HCT116 (cell line): ENCODE measurements at regions not wholly inside any gene's neighbourhood (a gene's known extent, or its start where the extent isn't known, plus 50 kb on each side); places are given as distances from the start of the nearest gene placed in this dataset.

Source experiments
- ATF3 ChIP-seq: IDR thresholded peaks from 2 replicates; pipeline ENCODE4 v1.6.1; 2012
- CEBPB ChIP-seq: IDR thresholded peaks from 2 replicates; pipeline ENCODE4 v1.6.1; 2012; ENCODE audit warnings: low read depth
- CTCF ChIP-seq, 3 experiments: fragments of 200-600 bp in 1 of 3; sonication (generic) in 1 of 3; IDR thresholded peaks in 2 of 3; conservative IDR thresholded peaks in 1 of 3; 2 replicates each; pipeline ENCODE4 v1.5.1; 2012 to 2017; ENCODE audit warnings: low read depth in 2 of 3, low read length in 2 of 3, antibody characterized with exemption in 1 of 3, borderline replicate concordance in 1 of 3, control low read depth in 1 of 3, mild to moderate bottlenecking in 1 of 3, mixed read lengths in 1 of 3, mixed run types in 1 of 3, moderate library complexity in 1 of 3; ENCODE audit not compliant: insufficient read depth in 1 of 3
- EGR1 ChIP-seq: IDR thresholded peaks from 2 replicates; pipeline ENCODE4 v1.6.1; 2012; ENCODE audit warnings: low read depth
- EZH2phosphoT487 ChIP-seq: fragments of 200-600 bp; IDR thresholded peaks from 2 replicates; pipeline ENCODE4 v1.6.1; 2018; ENCODE audit warnings: antibody characterized with exemption, borderline replicate concordance
- JUND ChIP-seq: IDR thresholded peaks from 2 replicates; pipeline ENCODE4 v1.6.1; 2012
- MAX ChIP-seq: IDR thresholded peaks from 2 replicates; pipeline ENCODE4 v1.6.1; 2012
- POLR2A ChIP-seq: IDR thresholded peaks from 2 replicates; pipeline ENCODE4 v1.7.0; 2011; ENCODE audit warnings: borderline replicate concordance; ENCODE audit not compliant: insufficient read depth, insufficient read length; ENCODE audit errors: extremely low read depth
- POLR2AphosphoS5 ChIP-seq: IDR thresholded peaks from 2 replicates; pipeline ENCODE4 v1.6.1; 2011; ENCODE audit warnings: mild to moderate bottlenecking, low read depth, low read length, moderate library complexity
- REST ChIP-seq: IDR thresholded peaks from 2 replicates; pipeline ENCODE4 v1.6.1; 2012; ENCODE audit warnings: low read depth
- SIN3A ChIP-seq: IDR thresholded peaks from 2 replicates; pipeline ENCODE4 v1.6.1; 2012; ENCODE audit warnings: low read depth
- SP1 ChIP-seq: IDR thresholded peaks from 2 replicates; pipeline ENCODE4 v1.6.1; 2012; ENCODE audit warnings: low read depth
- SRF ChIP-seq: IDR thresholded peaks from 2 replicates; pipeline ENCODE4 v1.6.1; 2012; ENCODE audit warnings: low read depth
- ZFX ChIP-seq: fragments of 450-650 bp; IDR thresholded peaks from 2 replicates; pipeline ENCODE4 v1.6.1; 2017

- TF ChIP-seq REST (no peak), EZH2phosphoT487 (no peak), POLR2AphosphoS5 (no peak), CTCF (IDR thresholded peaks at IDR 0.05 in 2 of 3, conservative IDR thresholded peaks at IDR 0.05 in 1 of 3; ENCODE audit: borderline replicate concordance in 1 of 3, insufficient read depth in 1 of 3, low read depth in 2 of 3, low read length in 2 of 3) (no peak), ZFX (no peak), ATF3 (no peak), EGR1 (no peak), SIN3A (no peak), SP1 (no peak), POLR2A (no peak), SRF (no peak), MAX (no peak), CEBPB (no peak), JUND (no peak)
Observed at GRCh38 chr14:84236290-84236689, 1293.7 kb upstream of the FLRT2 start.
